Progenitor cell of endocrine pancreas (in vitro differentiated cells): ENCODE measurements at regions not wholly inside any gene's neighbourhood (a gene's known extent, or its start where the extent isn't known, plus 50 kb on each side); places are given as distances from the start of the nearest gene placed in this dataset.
A peak's percentile ranks its signal among the peaks of the same experiment; 100 is the strongest.

ENCODE experiments used
- DNase-seq: peaks from one replicate; pipeline ENCODE4 v3.0.0; 2021; ENCODE audit warnings: low spot score; ENCODE audit not compliant: unreplicated experiment
- H3K27ac Mint-ChIP-seq: 2 replicates; pipeline ENCODE4 v1.8.0; 2021; ENCODE audit warnings: mild to moderate bottlenecking, moderate library complexity, mixed read lengths
- H3K27me3 Mint-ChIP-seq: 2 replicates; pipeline ENCODE4 v1.8.0; 2021; ENCODE audit warnings: mixed read lengths
- H3K36me3 Mint-ChIP-seq: 2 replicates; pipeline ENCODE4 v1.8.0; 2022; ENCODE audit warnings: mixed read lengths; ENCODE audit not compliant: insufficient read depth
- H3K4me1 Mint-ChIP-seq: 2 replicates; pipeline ENCODE4 v1.8.0; 2021; ENCODE audit warnings: low read depth, mixed read lengths
- H3K4me3 Mint-ChIP-seq: 2 replicates; pipeline ENCODE4 v1.8.0; 2021; ENCODE audit warnings: low read depth, mild to moderate bottlenecking, moderate library complexity, mixed read lengths
- H3K9me3 Mint-ChIP-seq: 2 replicates; pipeline ENCODE4 v1.8.0; 2021; ENCODE audit warnings: low read depth, mixed read lengths
- TF ChIP-seq, protein P1 (sequence below): fragments of 200-600 bp; sonication (generic); IDR thresholded peaks from one replicate; pipeline ENCODE4 v1.5.0; 2021; ENCODE audit warnings: antibody characterized with exemption, mild to moderate bottlenecking; ENCODE audit not compliant: unreplicated experiment

DNA sequence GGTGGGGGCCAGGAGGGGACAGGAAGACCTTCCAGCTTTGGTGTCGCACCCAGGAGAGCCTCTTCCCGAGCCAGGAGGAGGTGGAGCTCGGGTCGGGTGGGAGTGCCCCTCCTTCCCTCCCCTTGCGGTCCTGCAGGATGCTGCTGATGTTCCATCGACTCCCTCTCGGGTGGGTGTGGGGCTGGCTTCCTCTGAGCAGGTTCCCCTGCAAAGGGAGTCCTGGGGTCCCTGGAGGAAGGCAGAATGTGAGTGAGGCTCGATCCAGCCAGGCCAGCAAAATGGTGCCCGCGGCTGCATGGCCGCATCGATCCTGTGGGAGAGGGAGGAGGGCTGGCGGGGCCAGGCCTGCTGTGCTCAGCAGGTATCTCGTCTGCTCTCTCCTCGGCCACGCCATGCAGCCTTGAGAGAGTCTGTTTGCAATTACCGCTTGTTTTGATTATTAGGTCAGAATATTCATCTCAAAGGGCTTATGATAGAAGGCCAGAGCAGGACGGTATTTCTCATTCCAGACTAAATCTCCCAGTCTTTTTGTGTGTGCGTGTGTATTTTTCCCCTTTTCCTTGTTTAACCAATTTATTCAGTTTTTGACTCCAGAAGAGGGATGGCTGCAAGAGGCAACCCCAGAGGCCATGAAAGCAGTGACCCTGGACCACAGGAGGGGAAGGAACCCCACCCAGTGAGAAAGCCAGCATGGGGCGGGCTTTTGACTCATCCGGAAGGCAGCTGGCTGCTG is 137.3 kb upstream of the ZMIZ1 start:
- Mint-ChIP-seq H3K9me3 (no peaks in the 10 kb centered on the region), H3K27me3 (peaks cover 33% of the 10 kb centered on the region), H3K4me3 (no peak overlapping the region), H3K36me3 (no peaks in the 10 kb centered on the region), H3K27ac (peak overlapping the region; percentile 73), H3K4me1 (peaks cover 7% of the 10 kb centered on the region)
- TF ChIP-seq, protein P1, sequence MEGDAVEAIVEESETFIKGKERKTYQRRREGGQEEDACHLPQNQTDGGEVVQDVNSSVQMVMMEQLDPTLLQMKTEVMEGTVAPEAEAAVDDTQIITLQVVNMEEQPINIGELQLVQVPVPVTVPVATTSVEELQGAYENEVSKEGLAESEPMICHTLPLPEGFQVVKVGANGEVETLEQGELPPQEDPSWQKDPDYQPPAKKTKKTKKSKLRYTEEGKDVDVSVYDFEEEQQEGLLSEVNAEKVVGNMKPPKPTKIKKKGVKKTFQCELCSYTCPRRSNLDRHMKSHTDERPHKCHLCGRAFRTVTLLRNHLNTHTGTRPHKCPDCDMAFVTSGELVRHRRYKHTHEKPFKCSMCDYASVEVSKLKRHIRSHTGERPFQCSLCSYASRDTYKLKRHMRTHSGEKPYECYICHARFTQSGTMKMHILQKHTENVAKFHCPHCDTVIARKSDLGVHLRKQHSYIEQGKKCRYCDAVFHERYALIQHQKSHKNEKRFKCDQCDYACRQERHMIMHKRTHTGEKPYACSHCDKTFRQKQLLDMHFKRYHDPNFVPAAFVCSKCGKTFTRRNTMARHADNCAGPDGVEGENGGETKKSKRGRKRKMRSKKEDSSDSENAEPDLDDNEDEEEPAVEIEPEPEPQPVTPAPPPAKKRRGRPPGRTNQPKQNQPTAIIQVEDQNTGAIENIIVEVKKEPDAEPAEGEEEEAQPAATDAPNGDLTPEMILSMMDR, result no peak
- no peak for DNase-seq

DNA sequence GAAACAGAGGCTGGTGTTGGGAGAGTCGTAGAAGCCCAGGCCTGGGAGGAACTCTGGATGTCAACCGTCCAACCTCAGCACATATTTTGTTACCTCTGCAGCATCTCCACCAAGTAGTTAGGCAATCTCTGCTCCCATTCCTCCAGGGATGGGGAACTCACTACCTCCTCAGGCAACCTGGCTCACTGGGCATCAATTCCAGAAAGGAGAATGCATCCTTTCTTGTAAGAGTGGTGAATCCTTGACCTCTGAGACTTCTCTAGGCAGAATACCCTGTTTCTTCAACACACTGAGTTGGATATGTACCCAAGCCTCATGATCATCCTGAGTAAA is 136.7 kb upstream of the ZMIZ1 start:
- Mint-ChIP-seq H3K27me3 (peaks cover 33% of the 10 kb centered on the region), H3K9me3 (no peaks in the 10 kb centered on the region), H3K4me3 (no peak overlapping the region), H3K4me1 (peaks cover 6% of the 10 kb centered on the region), H3K27ac (no peak overlapping the region), H3K36me3 (no peaks in the 10 kb centered on the region)
- no peak for DNase-seq
- TF ChIP-seq, protein P1, result no peak

DNA sequence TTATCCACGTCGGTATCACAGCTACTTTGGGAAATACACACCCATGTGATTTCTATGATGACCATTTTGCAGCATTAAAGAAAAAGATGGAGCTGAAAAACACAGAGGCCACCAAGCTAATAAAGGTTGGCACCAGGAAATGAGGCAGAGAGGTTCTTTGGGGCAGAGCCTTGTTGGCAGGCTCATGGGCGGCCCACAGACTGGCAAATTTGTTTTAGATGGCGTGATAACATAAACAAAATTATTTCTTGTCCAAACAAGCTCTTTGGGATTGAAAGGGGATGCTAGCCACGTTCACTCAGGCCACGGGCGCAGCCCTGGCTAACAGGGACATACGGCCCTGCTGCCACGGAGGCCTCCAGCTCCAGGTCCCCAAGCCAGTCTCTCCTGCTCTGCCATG is 135.9 kb upstream of the ZMIZ1 start:
- no peak overlapping the region for H3K4me3 Mint-ChIP-seq
- no peak for DNase-seq
- H3K4me1 Mint-ChIP-seq, result peaks cover 9% of the 10 kb centered on the region
- no peak overlapping the region for H3K27ac Mint-ChIP-seq
- H3K36me3 Mint-ChIP-seq, result no peaks in the 10 kb centered on the region
- TF ChIP-seq, protein P1, result no peak
- peaks cover 33% of the 10 kb centered on the region for H3K27me3 Mint-ChIP-seq
- H3K9me3 Mint-ChIP-seq, result no peaks in the 10 kb centered on the region

DNA sequence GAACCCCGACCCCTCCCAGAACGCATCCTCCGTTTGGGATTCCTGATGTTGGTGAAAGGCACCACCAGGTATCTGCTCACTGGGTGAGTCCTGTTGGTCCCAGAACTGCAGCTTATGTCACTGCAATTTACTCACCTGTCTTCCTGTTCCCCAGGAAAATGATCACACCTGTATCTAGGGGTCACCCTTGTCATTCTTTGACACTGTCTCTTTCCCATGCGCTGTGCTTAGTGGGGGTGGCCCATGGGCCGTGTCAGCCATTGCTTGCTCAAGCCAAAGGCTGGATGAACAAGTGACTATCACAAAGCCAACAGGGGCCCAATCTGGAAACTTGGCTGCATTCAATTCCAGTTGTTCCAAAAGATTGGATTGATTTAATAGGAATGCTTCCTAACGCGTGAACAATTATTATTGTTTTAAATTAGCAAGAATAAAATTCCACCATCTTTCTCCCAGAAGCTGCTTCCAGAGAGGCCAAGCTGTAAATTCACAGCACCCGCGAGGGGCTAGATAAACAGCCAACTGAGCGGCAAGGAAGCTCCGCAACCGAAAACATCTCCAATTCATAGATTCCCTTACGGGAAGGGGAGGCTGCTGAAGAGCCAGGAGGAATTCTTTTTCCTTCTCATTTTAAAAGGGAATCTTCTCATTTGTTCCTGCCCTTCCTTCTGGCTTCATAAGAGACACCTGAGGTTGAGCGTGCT is 134.8 kb upstream of the ZMIZ1 start:
- Mint-ChIP-seq H3K4me3 (no peak overlapping the region), H3K27me3 (peaks cover 27% of the 10 kb centered on the region), H3K4me1 (peaks cover 15% of the 10 kb centered on the region), H3K36me3 (no peaks in the 10 kb centered on the region), H3K9me3 (no peaks in the 10 kb centered on the region), H3K27ac (no peak overlapping the region)
- TF ChIP-seq, protein P1, result no peak
- no peak for DNase-seq

DNA sequence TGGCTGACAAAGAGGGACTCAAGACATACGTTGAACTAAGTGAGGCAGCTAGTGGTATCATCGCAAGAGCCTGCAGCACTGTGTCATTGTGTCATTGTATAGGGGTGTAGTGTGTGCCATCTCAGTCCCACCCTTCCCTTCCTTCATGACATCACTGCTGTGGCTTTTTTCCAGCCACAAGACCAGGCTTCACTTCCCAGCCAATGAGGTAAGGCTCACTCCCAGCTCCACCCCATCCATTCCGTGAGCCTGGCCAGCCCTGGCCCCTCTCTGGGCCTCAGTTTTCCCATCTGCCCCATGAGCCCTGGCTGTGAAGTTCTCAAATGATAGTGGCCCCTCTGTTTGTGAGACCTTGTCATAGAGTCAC is 134.3 kb upstream of the ZMIZ1 start:
- H3K9me3 Mint-ChIP-seq, result no peaks in the 10 kb centered on the region
- TF ChIP-seq, protein P1, result no peak
- no peak overlapping the region for H3K27ac Mint-ChIP-seq
- no peak for DNase-seq
- peaks cover 15% of the 10 kb centered on the region for H3K4me1 Mint-ChIP-seq
- peaks cover 27% of the 10 kb centered on the region for H3K27me3 Mint-ChIP-seq
- no peak overlapping the region for H3K4me3 Mint-ChIP-seq
- H3K36me3 Mint-ChIP-seq, result no peaks in the 10 kb centered on the region
